ENCODE measurements at regions not wholly inside any gene's neighbourhood (a gene's known extent, or its start where the extent isn't known, plus 50 kb on each side); places are given as distances from the start of the nearest gene placed in this dataset.
"Not testable (repeated sequence)": the region's sequence is repeated elsewhere in the genome, so short reads cannot be mapped to it uniquely, and the experiment has no call there.

DNA sequence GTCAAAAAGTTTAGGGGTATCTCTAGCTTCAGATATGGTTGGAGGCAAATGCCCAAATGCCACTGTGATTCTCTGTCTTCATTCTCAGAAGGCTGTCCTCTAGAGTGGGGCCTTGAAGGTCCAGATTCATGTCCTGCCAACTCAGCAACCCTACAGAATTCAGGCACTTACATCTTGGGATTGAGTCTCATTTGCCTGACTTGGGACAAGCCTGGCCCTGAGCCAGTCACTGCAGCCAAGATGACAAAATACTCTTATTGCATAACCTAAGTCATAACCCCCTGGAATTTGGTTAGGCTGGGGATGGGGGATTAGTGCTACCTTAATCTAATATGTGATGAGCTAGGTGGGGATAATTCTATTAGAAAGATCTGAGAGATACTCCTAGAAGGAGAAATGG is 100.5 kb downstream of the AREG start:
- DNase-seq, result no peak

DNA sequence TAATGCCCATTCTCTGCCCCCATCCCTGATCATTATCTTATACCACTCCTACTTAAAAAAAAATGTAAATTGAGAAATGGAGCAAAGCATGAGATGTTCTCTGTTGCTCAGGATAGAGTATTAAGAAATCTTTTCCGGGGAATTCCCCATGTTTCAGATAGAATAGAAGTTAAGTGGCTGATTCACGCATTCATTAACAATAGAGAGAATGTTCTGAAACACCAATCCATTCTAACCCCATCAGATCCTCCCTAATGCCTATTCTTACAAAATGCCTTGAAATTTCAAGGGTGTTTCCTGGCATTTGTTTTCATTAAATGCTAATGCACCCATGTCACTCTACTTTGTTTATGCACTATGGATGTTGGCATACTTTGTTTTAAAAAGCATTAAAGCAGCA is 101.1 kb downstream of the AREG start:
- no peak for DNase-seq

DNA sequence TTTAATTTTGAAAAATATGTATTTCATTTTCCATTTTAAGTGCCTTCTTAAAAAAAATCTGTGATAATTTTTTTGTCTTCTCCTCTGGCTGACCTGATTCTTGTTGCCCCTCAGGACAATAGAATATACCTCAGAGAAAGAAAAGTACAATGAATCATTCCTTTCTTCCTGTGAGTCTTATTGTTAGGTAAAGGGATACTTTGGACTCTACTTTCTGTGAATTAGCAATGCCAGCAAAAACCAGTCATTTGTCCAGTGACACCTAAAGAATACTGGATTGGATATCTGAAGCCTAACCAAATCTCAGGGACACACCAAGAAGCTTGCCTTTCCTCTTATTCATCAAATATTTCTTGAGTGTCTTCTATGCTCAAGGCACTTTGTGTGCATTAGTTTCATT is 102.1 kb downstream of the AREG start:
- no peak for DNase-seq

DNA sequence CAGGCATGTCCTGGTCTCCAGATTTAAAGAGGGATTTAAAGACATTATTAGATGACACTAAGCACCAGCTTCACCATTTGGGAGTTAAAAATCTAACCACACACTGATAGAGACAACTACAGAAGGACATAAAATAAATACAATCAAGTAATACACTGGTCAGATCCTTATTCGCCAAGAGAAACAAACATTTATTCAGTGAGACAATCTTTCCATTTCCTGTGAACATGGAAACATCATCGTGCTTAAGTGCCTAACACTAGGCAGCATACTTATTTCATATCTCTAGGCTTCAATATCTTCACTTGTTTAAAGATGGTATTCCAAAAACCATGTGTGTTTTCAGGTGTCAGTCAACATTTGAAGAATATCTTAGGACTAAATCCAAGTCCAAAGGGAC is 103.6 kb downstream of the AREG start:
- DNase-seq, result no peak

DNA sequence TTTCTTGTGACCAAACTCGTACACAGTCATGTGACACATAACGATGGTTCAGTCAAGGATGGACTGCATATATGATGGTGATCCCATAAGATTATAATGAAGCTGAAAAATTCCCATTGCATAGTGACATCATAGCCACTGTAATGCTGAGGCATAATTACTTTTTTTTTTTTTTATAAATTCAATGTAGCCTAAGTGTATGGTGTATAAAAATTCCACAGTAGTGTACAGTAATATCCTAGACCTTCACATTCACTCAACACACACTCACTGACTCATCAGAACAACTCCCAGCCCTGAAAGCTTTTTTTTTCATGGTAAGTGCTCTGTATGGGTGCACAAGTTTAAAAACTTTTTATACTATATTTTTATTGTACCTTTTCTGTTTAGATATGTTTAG is 105.0 kb downstream of the AREG start:
- DNase-seq, result no peak

DNA sequence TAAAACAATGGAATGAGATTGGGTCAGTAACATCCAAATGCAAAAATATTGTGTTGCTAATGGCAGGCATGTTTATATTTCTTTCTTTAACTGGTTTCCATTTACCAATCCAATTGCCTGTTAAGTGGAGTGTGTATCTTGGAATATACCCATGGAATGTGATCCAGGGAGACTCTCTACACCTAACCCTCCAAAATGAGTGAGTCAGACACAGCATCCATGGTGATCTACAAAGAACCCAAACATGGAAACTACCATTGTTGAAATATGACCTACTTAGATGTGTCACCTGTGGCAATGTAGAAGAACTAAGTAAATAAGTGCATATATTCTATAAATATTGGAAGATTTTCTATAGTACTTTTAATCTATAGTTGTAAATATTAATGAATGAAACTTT is 110.3 kb downstream of the AREG start:
- no peak for DNase-seq

DNA sequence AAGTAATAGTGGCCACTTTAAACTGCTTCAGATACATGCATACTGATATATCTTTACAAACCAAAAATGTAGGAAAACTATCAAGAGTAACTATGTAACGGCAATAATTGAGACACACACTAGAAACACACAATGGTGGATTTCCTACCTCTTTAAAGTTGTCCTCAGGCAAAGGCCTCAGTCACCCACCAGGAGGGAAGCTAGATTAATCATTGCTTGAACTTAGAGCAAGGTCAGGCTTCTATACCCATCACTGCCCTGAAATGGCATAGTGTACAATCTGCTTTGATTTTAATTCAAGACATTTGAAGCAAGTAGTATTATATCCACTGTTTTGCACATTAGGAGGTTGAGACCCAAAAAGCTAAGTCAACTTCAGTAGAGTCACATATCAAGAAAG is 110.9 kb downstream of the AREG start:
- DNase-seq, result no peak

DNA sequence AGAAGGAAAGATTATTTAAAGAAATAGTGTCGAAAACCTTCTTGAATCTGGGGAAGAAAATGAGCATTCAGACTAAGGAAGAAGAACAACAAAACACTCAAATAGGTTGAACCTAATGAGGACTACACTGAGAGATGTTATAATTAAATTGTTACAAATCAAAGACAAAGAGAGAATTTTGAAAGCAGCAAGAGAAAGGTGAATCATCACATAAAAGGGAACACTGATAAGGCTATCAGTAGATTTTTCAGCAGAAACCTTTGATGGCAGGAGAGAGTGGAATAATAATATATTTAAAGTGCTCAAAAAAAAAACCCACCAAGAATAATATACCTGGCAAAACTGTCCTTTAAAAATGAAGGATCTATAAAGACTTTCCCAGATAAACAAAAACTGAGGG is 114.9 kb downstream of the AREG start:
- DNase-seq, result no peak

DNA sequence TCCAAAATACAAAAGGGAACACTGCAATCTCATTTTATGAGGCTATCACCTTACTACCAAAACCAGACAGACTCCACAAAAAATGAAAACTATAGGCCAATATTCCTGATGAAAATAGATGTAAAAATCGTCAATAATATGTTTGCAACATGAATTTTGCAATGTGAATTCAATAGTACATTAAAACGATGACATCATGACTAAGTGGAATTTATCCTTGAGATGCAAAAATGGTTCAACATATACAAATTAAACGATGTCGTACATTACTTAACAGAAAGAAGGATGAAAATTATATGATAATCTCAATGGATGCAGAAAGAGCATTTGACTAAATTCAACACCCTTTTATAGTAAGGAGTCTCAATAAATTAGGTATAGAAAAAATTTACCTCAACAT is 123.0 kb downstream of the AREG start:
- no peak for DNase-seq

DNA sequence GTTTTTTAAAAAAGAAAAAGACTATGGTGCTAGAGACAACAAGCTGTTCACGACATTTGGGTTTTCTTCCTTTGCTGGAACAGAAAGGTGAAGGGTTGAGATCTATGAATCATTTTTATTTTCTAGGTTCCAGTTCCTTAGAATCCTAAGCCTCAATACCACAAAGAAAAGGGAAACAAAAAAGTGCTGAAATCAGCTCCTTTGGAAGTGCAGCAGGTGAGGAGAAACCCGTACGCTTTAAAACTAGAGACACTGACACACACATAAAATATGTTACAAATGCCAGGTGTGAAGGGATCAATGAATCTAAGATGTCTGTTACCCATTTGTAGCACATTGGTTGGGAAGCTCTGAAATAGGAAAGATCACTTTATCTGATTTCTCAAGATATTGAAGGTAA is 125.2 kb downstream of the AREG start:
- no peak for DNase-seq

DNA sequence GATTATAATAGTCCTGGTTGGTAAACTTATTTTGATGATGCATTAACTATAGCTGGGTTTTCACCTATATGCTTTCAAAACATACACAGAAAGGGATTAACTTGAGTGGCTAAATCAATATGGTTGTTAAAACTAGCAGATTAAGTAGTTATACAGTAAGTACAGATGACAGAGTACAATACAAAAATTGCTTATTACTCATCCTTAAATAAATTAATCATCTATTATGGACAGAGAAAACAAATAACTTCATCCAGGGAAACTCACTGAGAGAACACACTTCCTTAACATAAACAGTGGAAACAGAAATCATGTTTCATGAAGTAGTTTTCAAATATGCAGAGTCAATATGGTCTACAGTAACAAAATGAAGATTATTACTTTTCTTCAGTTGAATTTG is 133.4 kb downstream of the AREG start:
- DNase-seq, result no peak

DNA sequence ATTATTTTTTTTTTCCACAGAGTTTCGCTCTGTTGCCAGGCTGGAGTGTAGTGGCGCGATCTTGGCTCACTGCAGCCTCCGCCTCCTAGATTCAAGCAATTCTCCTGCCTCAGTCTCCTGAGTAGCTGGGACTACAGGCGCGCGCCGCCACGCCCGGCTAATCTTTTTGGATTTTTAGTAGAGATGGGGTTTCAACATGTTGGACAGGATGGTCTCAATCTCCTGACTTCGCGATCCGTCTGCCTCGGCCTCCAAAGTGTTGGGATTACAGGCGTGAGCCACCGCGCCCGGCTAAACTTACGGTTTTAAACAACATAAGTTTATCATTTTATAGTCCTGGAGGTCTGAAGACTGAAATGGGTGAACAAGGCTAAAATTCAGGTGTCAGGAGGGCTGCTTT is 133.9 kb downstream of the AREG start:
- DNase-seq, result not testable (repeated sequence)

DNA sequence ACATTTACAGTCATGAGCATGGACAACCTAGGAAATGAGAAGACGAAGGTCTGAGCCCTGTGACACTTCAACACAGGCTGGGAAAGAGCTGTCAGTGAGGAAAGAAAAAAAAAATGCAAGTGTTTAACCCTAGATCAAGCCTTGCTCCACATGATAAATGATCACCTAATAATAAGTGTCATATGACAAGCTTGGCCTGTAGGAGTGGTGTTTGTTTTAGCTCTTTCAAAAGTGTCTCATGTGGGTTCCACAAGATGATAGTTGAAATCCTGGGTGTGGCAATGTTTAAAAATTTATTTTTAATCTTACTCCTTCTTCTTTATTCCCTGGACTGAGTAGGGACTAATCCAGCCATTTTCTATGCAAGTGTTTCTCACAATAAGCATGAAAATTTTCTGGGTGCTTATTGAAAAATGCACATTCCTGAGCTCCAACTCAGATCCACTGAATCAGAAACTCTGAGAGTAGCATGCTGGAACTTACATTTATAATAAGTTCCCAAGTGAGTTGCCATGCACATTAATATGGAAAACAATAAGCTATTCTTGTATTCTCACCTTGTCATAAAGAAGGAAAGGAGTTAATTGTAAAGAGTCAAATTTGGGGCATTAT is 138.3 kb downstream of the AREG start:
- no peak for DNase-seq

DNA sequence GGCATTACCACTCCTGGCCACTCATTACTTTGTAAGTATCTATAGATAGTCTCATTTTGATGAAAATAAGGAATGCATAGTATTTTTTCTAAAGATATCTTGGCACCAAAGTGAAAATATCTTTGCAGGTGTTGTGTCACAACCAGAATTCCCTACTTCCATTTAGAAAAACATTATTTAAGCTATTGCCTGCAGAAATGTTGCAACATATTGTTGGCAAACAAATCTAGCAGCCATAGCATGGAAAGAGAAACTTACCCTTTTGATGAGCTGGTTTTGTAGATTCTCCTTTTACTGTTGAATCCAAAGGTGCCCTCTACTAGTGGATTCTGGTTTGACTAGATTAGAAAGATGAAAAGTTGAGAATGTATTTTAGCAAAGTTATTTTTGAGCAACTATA is 138.8 kb downstream of the AREG start:
- DNase-seq, result no peak

DNA sequence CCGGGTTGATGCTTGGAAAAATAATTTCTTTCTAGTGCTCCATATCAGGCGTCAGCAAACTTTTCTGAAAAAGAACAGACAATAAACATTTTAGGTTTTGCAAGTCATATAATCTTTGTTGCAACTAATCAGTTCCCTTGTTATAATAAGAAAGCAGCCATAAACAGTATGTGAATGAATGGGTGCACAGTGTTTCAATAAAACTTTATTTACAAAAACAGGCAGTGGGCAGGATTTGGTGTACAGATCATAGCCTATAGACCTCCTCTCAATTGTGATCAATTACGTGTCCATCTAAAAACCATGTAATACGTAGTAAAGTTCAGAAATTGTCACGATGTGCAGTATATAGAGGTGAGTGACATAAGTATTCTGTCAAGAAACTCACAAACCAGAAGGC is 143.4 kb downstream of the AREG start:
- DNase-seq, result no peak

DNA sequence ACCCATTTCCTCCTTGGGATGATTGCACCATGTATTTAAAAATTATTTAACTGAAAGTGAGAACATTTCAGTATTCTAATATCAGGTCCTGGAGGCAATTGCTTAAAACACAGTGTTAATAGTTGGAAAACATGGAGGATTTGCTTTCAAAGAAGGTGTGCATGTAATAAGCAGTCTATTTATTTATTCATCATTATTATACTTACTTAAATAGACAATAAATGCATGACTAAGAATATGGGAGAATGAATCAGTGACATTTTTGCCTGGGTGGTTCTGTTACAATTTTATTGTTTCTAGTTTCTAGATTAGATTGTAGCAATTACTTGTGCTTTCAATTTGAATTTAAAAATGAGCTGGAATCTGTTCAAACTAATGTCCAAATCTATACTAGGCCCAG is 145.5 kb downstream of the AREG start:
- DNase-seq, result no peak

DNA sequence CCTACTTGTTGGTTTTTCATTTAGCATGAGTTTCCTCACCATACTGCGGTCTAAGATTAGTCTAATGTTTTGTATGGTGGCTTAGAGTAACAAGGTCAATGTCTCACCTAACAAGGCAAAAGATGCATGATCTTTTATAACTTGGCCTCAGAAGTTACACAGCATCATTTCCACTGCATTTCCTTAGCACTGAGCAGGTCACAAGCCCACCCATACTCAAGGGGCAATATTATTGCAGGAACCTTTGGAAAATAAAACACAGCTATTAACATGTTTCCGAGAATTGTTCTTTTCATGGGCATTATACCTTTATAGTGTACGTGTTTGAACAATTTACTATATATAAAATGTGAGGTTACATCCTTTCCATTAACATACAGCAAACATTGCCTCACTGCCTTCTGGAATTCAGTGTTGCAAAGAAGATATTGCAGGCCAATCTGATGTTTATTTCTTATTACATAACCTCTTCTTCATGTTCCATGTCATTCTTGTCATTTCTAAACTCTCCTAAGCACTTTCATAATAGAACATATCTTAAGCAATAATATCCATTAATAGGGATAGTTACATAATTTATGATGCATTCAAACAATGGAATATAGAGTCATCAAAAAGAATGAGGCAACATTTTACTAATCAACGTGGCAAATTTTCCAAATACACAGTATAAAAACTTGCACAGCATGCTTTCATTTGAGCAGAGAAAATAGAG is 153.8 kb downstream of the AREG start:
- DNase-seq, result no peak

DNA sequence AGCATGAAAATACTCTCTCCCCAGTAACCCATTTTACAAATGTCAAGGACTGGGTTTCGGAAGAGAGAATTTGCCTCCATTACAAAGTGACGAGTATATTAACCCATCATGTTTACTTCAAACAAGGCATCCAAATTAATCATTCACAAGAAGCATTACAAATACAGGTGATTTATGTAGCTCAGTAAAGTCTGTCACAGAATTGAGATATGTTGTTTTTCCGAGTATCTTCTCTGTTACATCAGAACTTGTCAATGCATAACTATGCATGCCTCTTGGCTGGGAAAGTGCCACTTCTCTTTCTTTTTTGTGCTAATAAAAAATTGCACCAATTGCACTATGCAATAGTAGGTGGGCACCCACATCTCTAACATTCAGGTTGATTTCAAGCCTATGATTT is 158.2 kb downstream of the AREG start:
- DNase-seq, result no peak

DNA sequence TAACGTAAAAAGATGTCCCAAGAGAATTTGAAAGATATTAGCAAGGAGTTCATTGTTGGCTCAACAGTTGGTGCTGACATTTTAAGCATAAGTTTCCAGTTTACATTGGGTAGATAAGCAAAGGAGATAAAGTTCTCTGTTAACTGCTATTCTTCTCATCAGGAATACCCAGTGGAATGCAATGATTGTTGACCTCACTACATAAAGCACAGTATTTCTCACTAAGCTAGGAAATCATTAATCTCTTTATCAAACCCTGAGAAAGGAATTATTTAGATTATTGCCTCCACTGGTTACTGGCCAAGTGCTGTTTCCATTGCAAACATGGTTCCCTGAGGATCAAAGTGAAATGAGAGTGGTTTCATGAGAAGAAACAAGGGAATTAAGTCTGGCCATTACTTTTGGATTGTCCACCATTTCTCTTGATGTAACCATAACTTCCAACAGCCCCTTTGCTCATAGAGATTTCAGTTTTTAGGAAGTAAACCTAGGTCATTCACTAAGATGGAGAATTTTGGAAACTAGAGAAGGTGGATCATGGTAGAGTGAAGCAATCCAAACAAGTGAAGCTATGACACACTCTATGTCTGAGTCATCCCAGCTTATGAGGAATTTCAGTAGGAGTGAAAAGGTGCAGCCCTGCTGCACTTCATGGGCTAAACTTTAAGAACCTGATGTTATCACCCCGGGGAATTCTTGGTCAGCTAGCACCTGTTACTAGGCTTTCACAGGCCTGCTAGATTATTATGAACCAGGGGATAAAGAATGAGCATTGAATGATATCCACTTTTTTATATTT is 163.4 kb downstream of the AREG start:
- DNase-seq, result no peak

DNA sequence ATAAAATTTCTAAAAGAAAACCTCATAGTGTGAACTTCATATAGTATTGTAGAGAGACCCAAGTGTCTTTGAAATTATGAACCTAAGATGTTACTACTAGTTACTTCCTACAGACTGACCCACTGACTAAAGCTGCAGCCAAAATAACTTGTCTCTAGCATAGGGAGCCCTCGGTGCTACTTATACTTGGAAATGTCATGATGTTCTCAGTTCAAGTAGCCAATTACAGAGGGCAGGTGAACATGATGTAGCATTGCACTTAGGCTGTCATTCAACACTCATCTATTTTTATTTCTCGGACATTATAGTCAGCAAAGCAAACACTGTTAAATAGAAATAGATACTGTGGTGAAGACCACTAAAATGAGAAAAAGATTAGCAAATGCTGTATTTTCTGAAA is 165.6 kb downstream of the AREG start:
- DNase-seq, result no peak

DNA sequence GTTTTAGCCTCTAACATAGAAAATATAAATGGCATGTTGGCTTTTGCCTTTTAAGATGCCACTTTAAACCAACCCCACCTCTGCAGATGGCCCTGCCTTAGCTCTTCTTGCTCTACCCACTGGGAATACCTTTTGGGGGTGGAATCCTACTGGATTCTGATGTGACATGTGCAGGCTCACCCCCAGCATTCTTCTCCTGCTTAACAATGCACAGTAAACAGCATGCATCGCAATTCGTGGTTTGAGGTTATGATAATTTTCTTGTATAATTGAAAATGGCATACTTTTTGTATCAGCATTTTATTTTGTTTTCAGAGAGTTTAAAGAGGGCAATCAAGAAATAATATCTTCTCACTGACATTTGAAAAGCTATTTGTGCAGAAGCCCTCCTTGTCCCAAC is 167.9 kb downstream of the AREG start:
- no peak for DNase-seq

DNA sequence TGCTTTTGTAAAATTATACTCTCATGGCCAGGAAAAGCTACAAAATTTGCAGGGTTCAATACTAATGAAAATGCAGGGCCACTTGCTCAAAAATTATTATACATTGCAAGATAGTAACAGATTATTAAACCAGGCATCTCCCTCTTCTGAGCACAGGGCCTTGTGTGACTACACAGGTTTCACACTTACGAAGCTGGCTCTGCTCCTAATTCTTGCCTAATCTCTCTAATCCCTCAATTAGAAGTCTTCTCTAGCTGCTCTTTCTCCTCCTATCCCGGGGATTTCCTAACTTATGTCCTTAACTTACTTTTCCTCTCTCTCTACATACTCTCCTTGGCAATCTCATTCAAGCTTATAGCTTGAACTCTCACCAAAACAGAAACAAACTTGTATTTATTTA is 168.3 kb downstream of the AREG start:
- DNase-seq, result no peak

DNA sequence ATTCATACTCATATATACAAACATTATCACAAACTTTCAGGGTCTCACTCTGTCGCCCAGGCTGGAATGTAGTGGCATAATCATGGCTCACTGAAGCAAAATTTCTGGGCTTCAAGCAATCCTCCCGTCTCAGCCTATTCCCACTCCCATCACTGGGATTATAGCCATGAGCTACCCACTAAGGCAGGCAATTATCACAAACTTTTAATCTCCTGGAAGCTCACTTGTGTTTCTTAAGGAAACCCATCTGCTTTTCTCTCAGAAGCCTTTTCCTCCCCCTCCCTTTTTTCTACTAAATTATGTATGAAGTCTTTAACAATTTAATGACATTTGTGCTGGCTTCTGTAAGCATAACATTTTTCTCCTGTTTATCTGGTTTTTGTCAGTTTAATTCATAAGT is 170.5 kb downstream of the AREG start:
- no peak for DNase-seq

DNA sequence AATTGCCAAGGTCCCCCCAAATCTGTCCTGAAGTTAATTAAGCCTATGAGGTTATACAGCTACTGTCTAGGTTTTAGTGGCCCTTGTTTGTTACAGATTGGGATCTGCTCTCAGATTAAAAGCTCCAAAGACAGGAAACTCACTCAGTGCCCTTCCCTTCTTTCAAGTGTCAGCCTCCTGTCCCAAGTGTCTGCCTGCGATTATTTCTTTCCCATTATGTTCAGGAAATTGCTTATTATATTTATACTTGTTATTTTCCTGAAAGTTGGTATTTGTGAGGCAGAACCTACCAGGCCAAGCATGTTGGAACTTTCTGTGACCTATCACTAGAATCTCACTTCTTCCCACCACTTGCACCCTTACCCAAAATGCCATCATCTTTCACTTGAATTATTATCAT is 173.2 kb downstream of the AREG start:
- no peak for DNase-seq
